ENCODE measurements at regions not wholly inside any gene's neighbourhood (a gene's known extent, or its start where the extent isn't known, plus 50 kb on each side); places are given as distances from the start of the nearest gene placed in this dataset.

DNA sequence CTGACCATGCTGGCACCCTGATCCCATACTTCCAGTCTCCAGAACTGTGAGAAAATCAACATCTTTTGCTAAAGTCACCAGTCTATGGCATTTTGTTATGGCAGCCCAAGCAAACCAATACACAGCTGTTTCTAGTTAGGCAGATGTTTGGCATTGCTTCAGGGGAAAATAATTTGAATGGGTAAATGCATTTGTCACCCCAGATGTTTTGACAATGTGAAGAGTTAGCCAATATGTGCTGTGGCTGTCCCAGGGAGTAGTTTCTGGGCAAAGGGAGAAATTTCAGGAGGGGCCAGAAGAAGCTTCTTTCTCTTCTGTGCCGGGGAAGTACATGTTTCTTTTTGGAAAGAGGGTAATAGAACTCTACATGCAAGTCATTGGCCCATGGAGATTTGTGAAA lies 619.0 kb downstream of the SLC4A3 start:
- TF ChIP-seq CTCF (conservative IDR thresholded peaks at IDR 0.05; ENCODE audit: low read depth, low read length), result no peak
- H3K4me3 ChIP-seq (ENCODE audit: low read depth, low read length), result no peak overlapping the region
- DNase-seq (ENCODE audit: low read depth), result no peak

DNA sequence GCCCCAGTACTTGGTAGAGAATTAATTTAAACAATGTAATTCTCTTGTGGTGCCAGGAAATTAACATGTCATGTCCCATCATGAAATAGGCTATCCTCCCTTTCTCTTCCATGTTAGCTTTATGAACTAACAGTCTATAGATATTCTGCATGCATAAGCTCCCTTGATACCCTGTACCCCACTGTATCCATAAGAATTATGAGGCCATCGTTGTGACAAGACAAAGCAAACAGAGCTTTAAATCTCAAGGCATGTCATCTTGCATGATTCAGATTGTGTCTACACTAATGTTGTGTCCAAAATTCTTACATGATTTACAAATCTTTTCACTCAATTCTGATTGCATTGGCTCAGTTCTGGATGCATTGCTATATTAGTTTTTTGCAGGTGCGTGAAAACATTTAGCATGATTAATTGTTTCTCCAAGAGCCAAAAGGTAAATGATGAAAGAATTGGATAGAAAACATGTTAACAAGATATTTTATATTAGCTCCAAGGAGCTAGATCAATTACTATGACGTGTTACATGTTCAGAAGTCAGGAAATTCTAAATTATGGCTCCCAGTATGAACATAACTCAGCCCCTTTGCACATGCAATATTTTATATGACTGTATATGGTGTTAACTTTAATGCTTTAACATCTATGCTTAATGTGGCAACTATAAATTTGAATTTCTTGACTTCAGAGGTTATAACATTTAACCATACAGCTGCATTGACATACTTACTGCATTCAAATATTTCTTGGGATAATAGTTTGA lies 620.3 kb downstream of the SLC4A3 start:
- TF ChIP-seq CTCF (conservative IDR thresholded peaks at IDR 0.05; ENCODE audit: low read depth, low read length), result no peak
- no peak for DNase-seq (ENCODE audit: low read depth)
- H3K4me3 ChIP-seq (ENCODE audit: low read depth, low read length), result no peak overlapping the region

- no peak for TF ChIP-seq CTCF (conservative IDR thresholded peaks at IDR 0.05; ENCODE audit: low read depth, low read length)
- H3K4me3 ChIP-seq (ENCODE audit: low read depth, low read length), result no peak overlapping the region
- DNase-seq (ENCODE audit: low read depth), result no peak
These were observed 632.2 kb downstream of the SLC4A3 start for GRCh38 chr2:220259662-220260061.

- no peak overlapping the region for H3K4me3 ChIP-seq (ENCODE audit: low read depth, low read length)
- no peak for DNase-seq (ENCODE audit: low read depth)
- no peak for TF ChIP-seq CTCF (conservative IDR thresholded peaks at IDR 0.05; ENCODE audit: low read depth, low read length)
These were observed 635.9 kb downstream of the SLC4A3 start for GRCh38 chr2:220263300-220263699.

DNA sequence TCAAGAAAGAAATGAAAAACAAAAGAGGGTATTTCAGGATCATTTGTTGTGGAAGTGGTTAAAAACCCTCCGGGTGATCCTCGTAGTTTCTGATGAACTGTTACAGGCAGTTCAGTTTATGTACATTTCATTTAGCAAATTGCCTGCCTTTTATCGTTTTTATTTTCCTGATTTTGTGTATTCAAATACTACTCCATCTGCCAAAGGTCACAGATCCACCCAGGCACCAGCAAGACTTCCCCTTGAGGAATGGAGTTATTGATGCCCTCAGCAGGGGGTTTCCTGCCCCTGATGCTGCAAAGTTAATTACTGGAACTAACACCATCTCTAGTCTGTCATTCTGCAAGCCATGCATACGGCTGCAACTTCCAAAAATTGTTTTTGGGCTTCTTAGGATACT lies 641.9 kb downstream of the SLC4A3 start:
- no peak for TF ChIP-seq CTCF (conservative IDR thresholded peaks at IDR 0.05; ENCODE audit: low read depth, low read length)
- no peak for DNase-seq (ENCODE audit: low read depth)
- H3K4me3 ChIP-seq (ENCODE audit: low read depth, low read length), result no peak overlapping the region

GRCh38 chr2:220270481-220271070 lies 643.1 kb downstream of the SLC4A3 start:
- no peak for TF ChIP-seq CTCF (conservative IDR thresholded peaks at IDR 0.05; ENCODE audit: low read depth, low read length)
- H3K4me3 ChIP-seq (ENCODE audit: low read depth, low read length), result no peak overlapping the region
- DNase-seq (ENCODE audit: low read depth), result no peak

DNA sequence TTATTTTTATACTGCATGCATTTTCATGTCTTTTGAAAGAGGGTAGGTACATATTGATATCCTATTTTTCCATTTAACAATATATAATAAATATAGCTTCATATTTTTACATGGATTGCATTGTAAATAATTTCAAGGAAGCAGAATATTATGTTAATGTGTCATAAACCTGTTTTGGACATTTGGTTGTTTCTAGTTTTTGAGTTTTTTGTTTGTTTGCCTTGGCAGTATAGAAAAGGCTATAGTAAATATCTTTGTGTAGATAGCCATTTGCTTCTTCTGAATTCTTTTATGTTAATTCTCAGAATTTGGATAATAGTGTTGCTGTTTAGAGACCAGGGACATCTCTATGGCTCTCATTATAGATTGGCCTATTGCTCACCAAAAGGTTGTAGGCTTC lies 645.2 kb downstream of the SLC4A3 start:
- no peak for TF ChIP-seq CTCF (conservative IDR thresholded peaks at IDR 0.05; ENCODE audit: low read depth, low read length)
- no peak for DNase-seq (ENCODE audit: low read depth)
- no peak overlapping the region for H3K4me3 ChIP-seq (ENCODE audit: low read depth, low read length)

Data from choroid plexus epithelial cell (primary cell).